ENCODE measurements at regions not wholly inside any gene's neighbourhood (a gene's known extent, or its start where the extent isn't known, plus 50 kb on each side); places are given as distances from the start of the nearest gene placed in this dataset.
A peak's percentile ranks its signal among the peaks of the same experiment; 100 is the strongest.

DNA sequence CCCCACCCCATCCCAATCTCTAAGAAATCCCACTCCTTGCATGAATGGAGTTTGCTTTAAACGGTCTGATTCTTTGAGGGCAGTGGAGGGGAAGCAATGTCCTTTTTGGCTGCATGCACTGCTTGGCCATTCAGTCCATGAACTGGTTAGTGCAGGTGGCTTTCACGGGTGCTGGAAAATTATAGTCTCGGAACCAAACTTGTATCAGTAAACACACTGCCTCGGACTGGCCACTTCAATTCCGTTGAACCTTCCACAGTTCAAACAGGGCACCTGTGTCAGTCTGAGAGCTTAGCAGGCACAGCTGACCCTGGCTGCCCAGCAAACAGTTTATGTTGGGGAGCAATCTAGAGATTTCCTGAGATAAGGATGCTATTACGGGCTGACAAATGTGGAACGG, 255.6 kb downstream of the DHX15 start:
- Histone ChIP-seq H3K4me3 (ENCODE audit: extremely low read depth in 1 of 4, insufficient read depth in 2 of 4, low read depth in 3 of 4, low read length in 4 of 4) (peak overlapping the region in 3 of 4 experiments; percentile 5 to 45 (median 7); a peak in 3 of 8 replicates), H2BK20ac (ENCODE audit: low read length) (no peak overlapping the region), H3K79me1 (ENCODE audit: low read depth, low read length) (no peaks in the 10 kb centered on the region), H3K23me2 (ENCODE audit: low read depth, low read length) (no peaks in the 10 kb centered on the region; the same call in 1 of the 2 replicates), H3K4me2 (ENCODE audit: insufficient read depth in 1 of 2, low read depth in 2 of 2, low read length in 2 of 2) (peak overlapping the region; percentile 54 to 80; a peak in 3 of 4 replicates), H2BK5ac (ENCODE audit: low read depth, low read length) (peak overlapping the region; percentile 31; the same call in 1 of the 2 replicates), H2BK12ac (ENCODE audit: low read depth, low read length) (peak overlapping the region; percentile 30; the same call in 1 of the 2 replicates), H2AFZ (ENCODE audit: low read length) (no peak overlapping the region), H3K4me1 (replicated peaks in 1 of 4; ENCODE audit: control insufficient read depth in 3 of 4, insufficient read depth in 4 of 4, low read length in 3 of 4) (peaks cover 4 to 23% (median 16%) of the 10 kb centered on the region in 4 experiments; a peak in 5 of 7 replicates), H2BK120ac (replicated peaks; ENCODE audit: low read depth, low read length) (peak overlapping the region; percentile 14), H4K20me1 (replicated peaks in 1 of 2; ENCODE audit: control insufficient read depth in 1 of 2, insufficient read depth in 2 of 2, low read length in 2 of 2) (peaks cover 5 to 12% of the 10 kb centered on the region in 2 experiments), H3K9me3 (ENCODE audit: insufficient read depth in 2 of 2, low read depth in 1 of 2, low read length in 1 of 2) (no peaks in the 10 kb centered on the region), H3K23ac (ENCODE audit: insufficient read length) (no peak overlapping the region), H3K18ac (ENCODE audit: extremely low read depth, low read length) (no peak overlapping the region), H2BK15ac (ENCODE audit: low read length) (no peak overlapping the region), H4K5ac (ENCODE audit: insufficient read length, low read depth, low read length) (no peak overlapping the region), H3K79me2 (ENCODE audit: control insufficient read depth in 1 of 2, insufficient read depth in 2 of 2, low read length in 2 of 2) (peaks cover 4 to 64% of the 10 kb centered on the region in 2 experiments), H3K36me3 (ENCODE audit: control insufficient read depth in 2 of 4, insufficient read depth in 4 of 4, low read length in 3 of 4) (peaks cover 7 to 67% (median 34%) of the 10 kb centered on the region in 4 experiments; a peak in 7 of 8 replicates), H3K9ac (replicated peaks in 1 of 4; ENCODE audit: extremely low read depth in 1 of 4, low read depth in 3 of 4, low read length in 3 of 4) (no peak overlapping the region; a peak in 1 of 7 replicates), H4K91ac (replicated peaks; ENCODE audit: insufficient read length, low read length) (peak overlapping the region; percentile 8), H3K14ac (ENCODE audit: insufficient read length) (no peak overlapping the region), H3K56ac (replicated peaks; ENCODE audit: insufficient read length, low read depth, low read length) (no peak overlapping the region), H4K8ac (ENCODE audit: extremely low read depth, insufficient read depth, low read length) (no peak overlapping the region), H3K27ac (ENCODE audit: low read depth, low read length) (0 out of 2 replicates have a peak overlapping the region, but pooled peaks have one; percentile 13), H3K27me3 (replicated peaks in 1 of 4; ENCODE audit: control insufficient read depth in 3 of 4, extremely low read depth in 1 of 4, insufficient read depth in 3 of 4, low read length in 3 of 4) (no peaks in the 10 kb centered on the region), H3K4ac (replicated peaks; ENCODE audit: insufficient read length, low read depth, low read length) (peak overlapping the region; percentile 44), H2AK5ac (ENCODE audit: low read depth, low read length) (no peak overlapping the region)
- TF ChIP-seq ZNF274 (IDR thresholded peaks at IDR 0.05; ENCODE audit: borderline replicate concordance, extremely low read depth, low read length): no peak
- no peak for TF ChIP-seq NRF1 (IDR thresholded peaks at IDR 0.05; ENCODE audit: low read depth, low read length)
- DNase-seq (ENCODE audit: low read depth in 1 of 2, low spot score in 2 of 2) (no peak), FAIRE-seq (no peak)
- WGBS, 2 experiments (ENCODE audit: extremely low coverage in 1 of 2, insufficient coverage in 1 of 2, insufficient read length in 1 of 2, insufficient replicate concordance in 2 of 2, low coverage in 1 of 2, low lambda C conversion rate in 2 of 2, missing lambda C conversion rate in 1 of 2): 72% methylated on average over 7 of the region's 7 CpGs; no CpG with 5 or more reads in 1 of the 2 experiments
- ChIA-PET POLR2A (ENCODE audit: partially characterized antibody) (interaction anchor here (0.6 kb wide), 3 partner anchors 140 to 1073 kb away, joined by 3 read pairs; no protein-coding TSS in a partner anchor), CTCF (ENCODE audit: partially characterized antibody) (interaction anchor here (0.6 to 2.9 kb wide), 4 partner anchors 21 to 581 kb away, joined by 3 to 18 read pairs (median 3); no protein-coding TSS in a partner anchor)
